GM12878 (cell line): ENCODE measurements at regions not wholly inside any gene's neighbourhood (a gene's known extent, or its start where the extent isn't known, plus 50 kb on each side); places are given as distances from the start of the nearest gene placed in this dataset.

Experiments used
- CTCF ChIP-seq, 3 experiments: IDR thresholded peaks in 2 of 3; conservative IDR thresholded peaks in 1 of 3; 2 replicates each; pipeline ENCODE4 v1.5.1; 2011; ENCODE audit warnings: low read depth in 3 of 3, low read length in 3 of 3, mild to moderate bottlenecking in 3 of 3, control low read depth in 2 of 3, moderate library complexity in 2 of 3, inconsistent platforms in 1 of 3, mixed read lengths in 1 of 3; ENCODE audit not compliant: control insufficient read depth in 2 of 3, insufficient read depth in 1 of 3; ENCODE audit errors: extremely low read depth in 1 of 3
- FOXM1 ChIP-seq: IDR thresholded peaks from 2 replicates; pipeline ENCODE4 v1.6.1; 2012; ENCODE audit warnings: low read depth, mild to moderate bottlenecking, inconsistent platforms, low read length, moderate library complexity
- TAF1 ChIP-seq: IDR thresholded peaks from 2 replicates; pipeline ENCODE4 v1.6.1; 2011; ENCODE audit warnings: mild to moderate bottlenecking, low read depth, low read length, borderline replicate concordance

- TF ChIP-seq CTCF (IDR thresholded peaks at IDR 0.05 in 2 of 3, conservative IDR thresholded peaks at IDR 0.05 in 1 of 3; ENCODE audit: control insufficient read depth in 2 of 3, extremely low read depth in 1 of 3, insufficient read depth in 1 of 3, low read depth in 3 of 3, low read length in 3 of 3) (no peak), FOXM1 (no peak), TAF1 (no peak)
These were observed 306.2 kb downstream of the GPR37 start for GRCh38 chr7:124459101-124460055.
